ENCODE measurements at regions not wholly inside any gene's neighbourhood (a gene's known extent, or its start where the extent isn't known, plus 50 kb on each side); places are given as distances from the start of the nearest gene placed in this dataset.

DNA sequence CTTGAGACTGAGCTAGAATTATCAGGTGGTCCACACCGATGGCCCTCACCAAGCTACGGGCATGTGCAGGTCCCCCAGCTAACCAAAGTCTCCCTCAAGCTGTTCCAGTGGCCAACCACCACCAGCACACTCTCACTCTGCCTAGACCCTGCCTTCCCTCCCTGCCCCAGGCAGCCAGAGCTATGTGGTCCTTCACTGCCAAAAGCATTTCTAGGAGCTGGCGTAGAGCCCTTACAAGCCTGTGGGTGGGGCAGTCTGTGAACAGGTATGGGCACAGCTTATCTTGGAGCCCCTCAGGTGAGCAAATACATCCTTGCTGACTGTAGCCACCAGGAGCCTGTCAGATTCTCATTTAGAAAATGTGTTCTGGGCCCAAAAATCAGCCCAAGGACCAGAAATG, 159.8 kb upstream of the PPP2R3A start:
- no peak overlapping the region for H3K4me3 ChIP-seq
- intact Hi-C loops (cut with DNase I): no loop called here
- no peaks in the 10 kb centered on the region for H3K36me3 ChIP-seq
- H3K27me3 ChIP-seq: no peaks in the 10 kb centered on the region
- DNase-seq (ENCODE audit: low spot score in 2 of 2): no peak
- no peaks in the 10 kb centered on the region for H3K4me1 ChIP-seq
- no peak overlapping the region for H3K27ac ChIP-seq
- H3K9me3 ChIP-seq: no peaks in the 10 kb centered on the region
- TF ChIP-seq, protein P1, sequence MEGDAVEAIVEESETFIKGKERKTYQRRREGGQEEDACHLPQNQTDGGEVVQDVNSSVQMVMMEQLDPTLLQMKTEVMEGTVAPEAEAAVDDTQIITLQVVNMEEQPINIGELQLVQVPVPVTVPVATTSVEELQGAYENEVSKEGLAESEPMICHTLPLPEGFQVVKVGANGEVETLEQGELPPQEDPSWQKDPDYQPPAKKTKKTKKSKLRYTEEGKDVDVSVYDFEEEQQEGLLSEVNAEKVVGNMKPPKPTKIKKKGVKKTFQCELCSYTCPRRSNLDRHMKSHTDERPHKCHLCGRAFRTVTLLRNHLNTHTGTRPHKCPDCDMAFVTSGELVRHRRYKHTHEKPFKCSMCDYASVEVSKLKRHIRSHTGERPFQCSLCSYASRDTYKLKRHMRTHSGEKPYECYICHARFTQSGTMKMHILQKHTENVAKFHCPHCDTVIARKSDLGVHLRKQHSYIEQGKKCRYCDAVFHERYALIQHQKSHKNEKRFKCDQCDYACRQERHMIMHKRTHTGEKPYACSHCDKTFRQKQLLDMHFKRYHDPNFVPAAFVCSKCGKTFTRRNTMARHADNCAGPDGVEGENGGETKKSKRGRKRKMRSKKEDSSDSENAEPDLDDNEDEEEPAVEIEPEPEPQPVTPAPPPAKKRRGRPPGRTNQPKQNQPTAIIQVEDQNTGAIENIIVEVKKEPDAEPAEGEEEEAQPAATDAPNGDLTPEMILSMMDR (IDR thresholded peaks at IDR 0.05): no peak

- Histone ChIP-seq H3K27ac (no peak overlapping the region), H3K27me3 (no peaks in the 10 kb centered on the region), H3K36me3 (no peaks in the 10 kb centered on the region), H3K4me3 (no peak overlapping the region), H3K4me1 (no peaks in the 10 kb centered on the region), H3K9me3 (no peaks in the 10 kb centered on the region)
- DNase-seq (ENCODE audit: low spot score in 2 of 2): no peak
- TF ChIP-seq, protein P1 (IDR thresholded peaks at IDR 0.05): no peak
- intact Hi-C loops (cut with DNase I): no loop called here
Measured at GRCh38 chr3:135806317-135806716, 159.2 kb upstream of the PPP2R3A start.

GRCh38 chr3:135807879-135808278, 157.6 kb upstream of the PPP2R3A start:
- Histone ChIP-seq H3K4me3 (no peak overlapping the region), H3K27ac (no peak overlapping the region), H3K27me3 (no peaks in the 10 kb centered on the region), H3K36me3 (no peaks in the 10 kb centered on the region), H3K4me1 (no peaks in the 10 kb centered on the region), H3K9me3 (no peaks in the 10 kb centered on the region)
- intact Hi-C loops (cut with DNase I): no loop called here
- DNase-seq (ENCODE audit: low spot score in 2 of 2): no peak
- TF ChIP-seq, protein P1 (IDR thresholded peaks at IDR 0.05): no peak

DNA sequence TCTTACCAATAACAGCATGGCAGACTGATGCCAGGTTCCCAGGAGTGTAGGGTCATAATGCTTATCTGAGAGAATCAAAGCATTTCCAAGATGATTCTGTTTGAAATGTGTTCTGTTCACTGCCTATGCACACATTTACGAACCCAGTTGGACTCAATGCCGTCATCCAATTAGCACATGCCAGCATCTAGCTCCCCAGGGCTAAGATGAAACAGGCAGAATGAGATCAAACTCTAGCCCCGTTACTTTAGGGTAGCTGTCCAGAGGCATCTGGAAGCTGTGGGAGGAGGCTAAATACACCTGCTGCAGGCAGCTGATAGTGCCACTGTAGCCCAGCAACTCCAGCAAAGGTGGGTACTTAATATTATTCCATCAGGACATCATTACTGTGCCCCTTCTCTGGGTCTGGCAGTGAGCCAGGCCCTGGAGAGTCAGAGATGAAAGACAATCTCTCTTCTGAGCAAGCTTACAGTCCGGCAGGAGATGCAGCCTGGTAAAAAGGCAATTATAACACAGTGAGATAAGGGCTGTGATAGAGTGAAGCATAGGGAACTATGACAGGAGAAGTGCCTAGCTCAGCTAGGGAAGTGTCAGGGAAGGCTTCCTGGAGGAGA, 156.4 kb upstream of the PPP2R3A start:
- TF ChIP-seq, protein P1 (IDR thresholded peaks at IDR 0.05): no peak
- Histone ChIP-seq H3K9me3 (no peaks in the 10 kb centered on the region), H3K4me1 (no peaks in the 10 kb centered on the region), H3K36me3 (no peaks in the 10 kb centered on the region), H3K27ac (no peak overlapping the region), H3K27me3 (no peaks in the 10 kb centered on the region), H3K4me3 (no peak overlapping the region)
- no peak for DNase-seq (ENCODE audit: low spot score in 2 of 2)
- intact Hi-C loops (cut with DNase I): no loop called here

- Histone ChIP-seq H3K4me1 (no peaks in the 10 kb centered on the region), H3K36me3 (no peaks in the 10 kb centered on the region), H3K27ac (no peak overlapping the region), H3K4me3 (no peak overlapping the region), H3K9me3 (no peaks in the 10 kb centered on the region), H3K27me3 (no peaks in the 10 kb centered on the region)
- no peak for DNase-seq (ENCODE audit: low spot score in 2 of 2)
- intact Hi-C loops (cut with DNase I): no loop called here
- TF ChIP-seq, protein P1 (IDR thresholded peaks at IDR 0.05): no peak
Measured at GRCh38 chr3:135811651-135812050, 153.9 kb upstream of the PPP2R3A start.

- TF ChIP-seq, protein P1 (IDR thresholded peaks at IDR 0.05): no peak
- H3K27ac ChIP-seq: no peak overlapping the region
Measured at GRCh38 chr3:135812057-135812456, 153.5 kb upstream of the PPP2R3A start.

More at GRCh38 chr3:135812057-135812456, 153.5 kb upstream of the PPP2R3A start:
- no peaks in the 10 kb centered on the region for H3K27me3 ChIP-seq
- H3K9me3 ChIP-seq: no peaks in the 10 kb centered on the region
- DNase-seq (ENCODE audit: low spot score in 2 of 2): no peak
- no peaks in the 10 kb centered on the region for H3K4me1 ChIP-seq
- H3K4me3 ChIP-seq: no peak overlapping the region
- H3K36me3 ChIP-seq: no peaks in the 10 kb centered on the region
- intact Hi-C loops (cut with DNase I): no loop called here

All from ascending aorta (tissue), 2 donors.